ENCODE measurements at regions not wholly inside any gene's neighbourhood (a gene's known extent, or its start where the extent isn't known, plus 50 kb on each side); places are given as distances from the start of the nearest gene placed in this dataset.

GRCh38 chr7:114084472-114085312, 165.9 kb upstream of the PPP1R3A start:
- TF ChIP-seq REST (IDR thresholded peaks at IDR 0.05; ENCODE audit: low read depth) (no peak), USF1 (IDR thresholded peaks at IDR 0.05) (no peak), MAX (IDR thresholded peaks at IDR 0.05) (no peak), NFIC (IDR thresholded peaks at IDR 0.05) (no peak), TEAD4 (IDR thresholded peaks at IDR 0.05) (no peak), ZBTB7A (IDR thresholded peaks at IDR 0.05; ENCODE audit: low read depth) (no peak)

GRCh38 chr7:114084002-114084471, 165.2 kb upstream of the PPP1R3A start:
- TF ChIP-seq EP300 (IDR thresholded peaks at IDR 0.05; ENCODE audit: borderline replicate concordance) (no peak), TAF1 (IDR thresholded peaks at IDR 0.05; ENCODE audit: low read depth) (no peak), TEAD4 (IDR thresholded peaks at IDR 0.05) (no peak), NFIC (IDR thresholded peaks at IDR 0.05) (no peak), FOXM1 (IDR thresholded peaks at IDR 0.05; ENCODE audit: borderline replicate concordance, low read depth) (no peak), REST (IDR thresholded peaks at IDR 0.05; ENCODE audit: low read depth) (no peak), MAX (IDR thresholded peaks at IDR 0.05) (no peak), ZBTB7A (IDR thresholded peaks at IDR 0.05; ENCODE audit: low read depth) (no peak)

GRCh38 chr7:114083166-114084001, 164.6 kb upstream of the PPP1R3A start:
- TF ChIP-seq EP300 (IDR thresholded peaks at IDR 0.05; ENCODE audit: borderline replicate concordance): no peak
- no peak for TF ChIP-seq CREB1 (IDR thresholded peaks at IDR 0.05; ENCODE audit: low read depth)
- TF ChIP-seq CEBPB (IDR thresholded peaks at IDR 0.05): no peak
- no peak for TF ChIP-seq NFIC (IDR thresholded peaks at IDR 0.05)
- TF ChIP-seq FOXM1 (IDR thresholded peaks at IDR 0.05; ENCODE audit: borderline replicate concordance, low read depth): no peak
- TF ChIP-seq EGR1 (IDR thresholded peaks at IDR 0.05): no peak
- no peak for TF ChIP-seq TCF12 (IDR thresholded peaks at IDR 0.05; ENCODE audit: low read depth)
- no peak for TF ChIP-seq TEAD4 (IDR thresholded peaks at IDR 0.05)
- TF ChIP-seq USF1 (IDR thresholded peaks at IDR 0.05): no peak
- TF ChIP-seq REST (IDR thresholded peaks at IDR 0.05; ENCODE audit: low read depth): no peak
- no peak for TF ChIP-seq TAF1 (IDR thresholded peaks at IDR 0.05; ENCODE audit: low read depth)
- no peak for TF ChIP-seq RAD21 (IDR thresholded peaks at IDR 0.05; ENCODE audit: low read depth)
- TF ChIP-seq YY1 (IDR thresholded peaks at IDR 0.05; ENCODE audit: low read depth): no peak
- no peak for TF ChIP-seq MAX (IDR thresholded peaks at IDR 0.05)
- TF ChIP-seq ZBTB7A (IDR thresholded peaks at IDR 0.05; ENCODE audit: low read depth): no peak

All from Ishikawa (cell line).